GM23338 (cell line): ENCODE measurements at regions not wholly inside any gene's neighbourhood (a gene's known extent, or its start where the extent isn't known, plus 50 kb on each side); places are given as distances from the start of the nearest gene placed in this dataset.

ENCODE experiments used
- ATAC-seq: fragments of 200-7000 bp; cut with Tn5 transposase; 3 replicates; pipeline ENCODE4 v1.9.1; 2020
- DNase-seq: peaks from one replicate; pipeline ENCODE4 v3.0.0-alpha.2; 2015; ENCODE audit warnings: low spot score
- H2AFZ ChIP-seq: fragments of 200-600 bp; sonication (generic); 2 replicates; pipeline ENCODE4 v1.8.0; 2016; ENCODE audit warnings: antibody characterized with exemption, mild to moderate bottlenecking, moderate library complexity
- H3F3A ChIP-seq: fragments of 200-600 bp; sonication (generic); replicated peaks from 2 replicates; pipeline ENCODE4 v1.8.0; 2017; ENCODE audit warnings: antibody characterized with exemption, mixed run types, low read depth
- H3K27ac ChIP-seq: fragments of 200-600 bp; sonication (generic); 2 replicates; pipeline ENCODE4 v1.6.1; 2016; ENCODE audit warnings: low read depth
- H3K27me3 ChIP-seq: fragments of 200-600 bp; sonication (generic); 2 replicates; pipeline ENCODE4 v1.8.0; 2016; ENCODE audit warnings: mild to moderate bottlenecking, mixed run types, moderate library complexity; ENCODE audit not compliant: insufficient read depth
- H3K36me3 ChIP-seq: fragments of 200-600 bp; sonication (generic); 2 replicates; pipeline ENCODE4 v1.8.0; 2016; ENCODE audit warnings: mild to moderate bottlenecking; ENCODE audit not compliant: insufficient read depth
- H3K4me1 ChIP-seq: fragments of 200-600 bp; sonication (generic); 2 replicates; pipeline ENCODE4 v1.8.0; 2016; ENCODE audit warnings: mild to moderate bottlenecking, moderate library complexity; ENCODE audit not compliant: insufficient read depth
- H3K4me2 ChIP-seq: fragments of 200-600 bp; sonication (generic); 2 replicates; pipeline ENCODE4 v1.7.1; 2017; ENCODE audit warnings: mixed run types
- H3K4me3 ChIP-seq: fragments of 200-600 bp; sonication (generic); 2 replicates; pipeline ENCODE4 v1.6.1; 2016; ENCODE audit warnings: mixed run types
- H3K79me2 ChIP-seq: fragments of 200-600 bp; sonication (generic); replicated peaks from 2 replicates; pipeline ENCODE4 v1.8.0; 2017; ENCODE audit warnings: mild to moderate bottlenecking; ENCODE audit not compliant: insufficient read depth
- H3K9me2 ChIP-seq: fragments of 200-600 bp; sonication (generic); 2 replicates; pipeline ENCODE4 v1.8.0; 2017; ENCODE audit not compliant: insufficient read depth
- H4K20me1 ChIP-seq: fragments of 200-600 bp; sonication (generic); replicated peaks from 2 replicates; pipeline ENCODE4 v1.8.0; 2017; ENCODE audit warnings: mild to moderate bottlenecking; ENCODE audit not compliant: insufficient read depth
- H3K27ac Mint-ChIP-seq: 2 replicates; pipeline ENCODE4 v1.8.0; 2020; ENCODE audit warnings: inconsistent platforms, mild to moderate bottlenecking, moderate library complexity, mixed read lengths
- H3K27me3 Mint-ChIP-seq: 3 replicates; pipeline ENCODE4 v1.8.0; 2022; ENCODE audit warnings: low read depth, mild to moderate bottlenecking, moderate library complexity, mixed read lengths, inconsistent platforms; ENCODE audit not compliant: insufficient read depth, poor library complexity
- H3K36me3 Mint-ChIP-seq: 3 replicates; pipeline ENCODE4 v1.8.0; 2021; ENCODE audit warnings: low read depth, mild to moderate bottlenecking, inconsistent platforms, moderate library complexity, mixed read lengths
- H3K4me1 Mint-ChIP-seq: 3 replicates; pipeline ENCODE4 v1.8.0; 2020; ENCODE audit warnings: mild to moderate bottlenecking, inconsistent platforms, mixed read lengths
- H3K4me3 Mint-ChIP-seq: 3 replicates; pipeline ENCODE4 v1.8.0; 2021; ENCODE audit warnings: moderate library complexity, mild to moderate bottlenecking, inconsistent platforms, mixed read lengths
- H3K9me3 Mint-ChIP-seq: 3 replicates; pipeline ENCODE4 v1.8.0; 2020; ENCODE audit warnings: moderate library complexity, mild to moderate bottlenecking, inconsistent platforms, mixed read lengths
- CREB1 ChIP-seq: fragments of 250-450 bp; sonication (Bioruptor Pico); IDR thresholded peaks from 2 replicates; pipeline ENCODE4 v1.5.0; 2020; ENCODE audit warnings: low read depth, mild to moderate bottlenecking, moderate library complexity
- CTCF ChIP-seq, 2 experiments: fragments of 200-600 bp in 1 of 2; sonication (generic) in 1 of 2; conservative IDR thresholded peaks; 2 replicates each; pipeline versions ENCODE4 v1.5.1 to v1.6.1; 2016 to 2017; ENCODE audit warnings: antibody characterized with exemption in 2 of 2, low read depth in 2 of 2, mild to moderate bottlenecking in 2 of 2, moderate library complexity in 1 of 2
- ETS1 ChIP-seq: IDR thresholded peaks from 2 replicates; pipeline ENCODE4 v1.6.1; 2016; ENCODE audit warnings: antibody characterized with exemption
- EZH2 ChIP-seq: fragments of 200-600 bp; sonication (generic); IDR thresholded peaks from one replicate; pipeline ENCODE4 v1.8.0; 2017; ENCODE audit warnings: antibody characterized with exemption, mild to moderate bottlenecking, low read depth; ENCODE audit not compliant: unreplicated experiment
- EZH2phosphoT487 ChIP-seq: fragments of 200-600 bp; sonication (generic); IDR thresholded peaks from one replicate; pipeline ENCODE4 v1.8.1; 2018; ENCODE audit warnings: antibody characterized with exemption; ENCODE audit not compliant: unreplicated experiment
- NANOG ChIP-seq: IDR thresholded peaks from 2 replicates; pipeline ENCODE4 v1.6.1; 2016; ENCODE audit warnings: antibody characterized with exemption, borderline replicate concordance
- POLR2AphosphoS5 ChIP-seq: IDR thresholded peaks from 2 replicates; pipeline ENCODE4 v1.6.1; 2016; ENCODE audit warnings: antibody characterized with exemption, low read depth
- REST ChIP-seq: IDR thresholded peaks from one replicate; pipeline ENCODE4 v1.6.1; 2018; ENCODE audit warnings: antibody characterized with exemption; ENCODE audit not compliant: unreplicated experiment
- STAT1 ChIP-seq: IDR thresholded peaks from one replicate; pipeline ENCODE4 v1.6.1; 2016; ENCODE audit warnings: antibody characterized with exemption; ENCODE audit not compliant: unreplicated experiment
- ZNF114 ChIP-seq: fragments of 250-450 bp; sonication (Bioruptor Pico); IDR thresholded peaks from 2 replicates; pipeline ENCODE4 v1.5.0; 2020; ENCODE audit warnings: mild to moderate bottlenecking, moderate library complexity
- ZNF331 ChIP-seq: fragments of 250-450 bp; sonication (Bioruptor Pico); IDR thresholded peaks from 2 replicates; pipeline ENCODE4 v1.5.0; 2020; ENCODE audit warnings: low read depth, mild to moderate bottlenecking, moderate library complexity
- TF ChIP-seq, protein P1 (sequence below): fragments of 250-450 bp; sonication (Bioruptor Pico); IDR thresholded peaks from 2 replicates; pipeline ENCODE4 v1.5.0; 2020; ENCODE audit warnings: mild to moderate bottlenecking, moderate library complexity

- TF ChIP-seq, protein P1, sequence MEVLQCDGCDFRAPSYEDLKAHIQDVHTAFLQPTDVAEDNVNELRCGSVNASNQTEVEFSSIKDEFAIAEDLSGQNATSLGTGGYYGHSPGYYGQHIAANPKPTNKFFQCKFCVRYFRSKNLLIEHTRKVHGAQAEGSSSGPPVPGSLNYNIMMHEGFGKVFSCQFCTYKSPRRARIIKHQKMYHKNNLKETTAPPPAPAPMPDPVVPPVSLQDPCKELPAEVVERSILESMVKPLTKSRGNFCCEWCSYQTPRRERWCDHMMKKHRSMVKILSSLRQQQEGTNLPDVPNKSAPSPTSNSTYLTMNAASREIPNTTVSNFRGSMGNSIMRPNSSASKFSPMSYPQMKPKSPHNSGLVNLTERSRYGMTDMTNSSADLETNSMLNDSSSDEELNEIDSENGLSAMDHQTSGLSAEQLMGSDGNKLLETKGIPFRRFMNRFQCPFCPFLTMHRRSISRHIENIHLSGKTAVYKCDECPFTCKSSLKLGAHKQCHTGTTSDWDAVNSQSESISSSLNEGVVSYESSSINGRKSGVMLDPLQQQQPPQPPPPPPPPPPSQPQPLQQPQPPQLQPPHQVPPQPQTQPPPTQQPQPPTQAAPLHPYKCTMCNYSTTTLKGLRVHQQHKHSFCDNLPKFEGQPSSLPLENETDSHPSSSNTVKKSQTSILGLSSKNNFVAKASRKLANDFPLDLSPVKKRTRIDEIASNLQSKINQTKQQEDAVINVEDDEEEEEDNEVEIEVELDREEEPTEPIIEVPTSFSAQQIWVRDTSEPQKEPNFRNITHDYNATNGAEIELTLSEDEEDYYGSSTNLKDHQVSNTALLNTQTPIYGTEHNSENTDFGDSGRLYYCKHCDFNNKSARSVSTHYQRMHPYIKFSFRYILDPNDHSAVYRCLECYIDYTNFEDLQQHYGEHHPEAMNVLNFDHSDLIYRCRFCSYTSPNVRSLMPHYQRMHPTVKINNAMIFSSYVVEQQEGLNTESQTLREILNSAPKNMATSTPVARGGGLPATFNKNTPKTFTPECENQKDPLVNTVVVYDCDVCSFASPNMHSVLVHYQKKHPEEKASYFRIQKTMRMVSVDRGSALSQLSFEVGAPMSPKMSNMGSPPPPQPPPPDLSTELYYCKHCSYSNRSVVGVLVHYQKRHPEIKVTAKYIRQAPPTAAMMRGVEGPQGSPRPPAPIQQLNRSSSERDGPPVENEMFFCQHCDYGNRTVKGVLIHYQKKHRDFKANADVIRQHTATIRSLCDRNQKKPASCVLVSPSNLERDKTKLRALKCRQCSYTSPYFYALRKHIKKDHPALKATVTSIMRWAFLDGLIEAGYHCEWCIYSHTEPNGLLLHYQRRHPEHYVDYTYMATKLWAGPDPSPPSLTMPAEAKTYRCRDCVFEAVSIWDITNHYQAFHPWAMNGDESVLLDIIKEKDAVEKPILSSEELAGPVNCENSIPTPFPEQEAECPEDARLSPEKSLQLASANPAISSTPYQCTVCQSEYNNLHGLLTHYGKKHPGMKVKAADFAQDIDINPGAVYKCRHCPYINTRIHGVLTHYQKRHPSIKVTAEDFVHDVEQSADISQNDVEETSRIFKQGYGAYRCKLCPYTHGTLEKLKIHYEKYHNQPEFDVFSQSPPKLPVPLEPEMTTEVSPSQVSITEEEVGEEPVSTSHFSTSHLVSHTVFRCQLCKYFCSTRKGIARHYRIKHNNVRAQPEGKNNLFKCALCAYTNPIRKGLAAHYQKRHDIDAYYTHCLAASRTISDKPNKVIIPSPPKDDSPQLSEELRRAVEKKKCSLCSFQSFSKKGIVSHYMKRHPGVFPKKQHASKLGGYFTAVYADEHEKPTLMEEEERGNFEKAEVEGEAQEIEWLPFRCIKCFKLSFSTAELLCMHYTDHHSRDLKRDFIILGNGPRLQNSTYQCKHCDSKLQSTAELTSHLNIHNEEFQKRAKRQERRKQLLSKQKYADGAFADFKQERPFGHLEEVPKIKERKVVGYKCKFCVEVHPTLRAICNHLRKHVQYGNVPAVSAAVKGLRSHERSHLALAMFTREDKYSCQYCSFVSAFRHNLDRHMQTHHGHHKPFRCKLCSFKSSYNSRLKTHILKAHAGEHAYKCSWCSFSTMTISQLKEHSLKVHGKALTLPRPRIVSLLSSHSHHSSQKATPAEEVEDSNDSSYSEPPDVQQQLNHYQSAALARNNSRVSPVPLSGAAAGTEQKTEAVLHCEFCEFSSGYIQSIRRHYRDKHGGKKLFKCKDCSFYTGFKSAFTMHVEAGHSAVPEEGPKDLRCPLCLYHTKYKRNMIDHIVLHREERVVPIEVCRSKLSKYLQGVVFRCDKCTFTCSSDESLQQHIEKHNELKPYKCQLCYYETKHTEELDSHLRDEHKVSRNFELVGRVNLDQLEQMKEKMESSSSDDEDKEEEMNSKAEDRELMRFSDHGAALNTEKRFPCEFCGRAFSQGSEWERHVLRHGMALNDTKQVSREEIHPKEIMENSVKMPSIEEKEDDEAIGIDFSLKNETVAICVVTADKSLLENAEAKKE (CRISPR knock-in tag): no peak
- TF ChIP-seq ETS1 (no peak), EZH2 (no peak), EZH2phosphoT487 (no peak), CREB1 (CRISPR knock-in tag) (no peak)
These were observed 197.3 kb upstream of the PGRMC2 start (continued) for GRCh38 chr4:128484896-128485295.

DNA sequence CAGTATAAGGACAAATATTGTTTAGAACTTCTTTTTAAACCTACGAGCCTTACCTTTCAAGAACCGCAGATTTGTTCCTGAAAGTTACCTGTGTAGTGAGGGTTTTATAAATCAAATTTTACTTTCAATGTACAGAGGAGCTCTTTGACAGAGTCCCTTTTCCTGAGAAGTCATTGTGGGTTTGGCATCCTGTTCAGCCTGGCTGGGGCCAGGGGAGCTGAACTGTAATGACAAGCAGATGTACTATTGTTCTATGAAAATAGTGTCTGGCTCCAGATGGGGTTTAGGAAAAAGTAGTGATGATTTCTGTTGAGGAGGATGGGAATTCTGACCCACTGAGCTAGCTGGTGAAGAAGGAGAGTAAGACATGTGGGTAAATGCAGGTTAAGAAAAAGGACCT lies 196.2 kb upstream of the PGRMC2 start:
- DNase-seq: no peak
- H3K36me3 Mint-ChIP-seq: no peaks in the 10 kb centered on the region
- H3K9me3 Mint-ChIP-seq: peaks cover 4% of the 10 kb centered on the region; the same call in 2 of the 3 replicates
- no peak overlapping the region for H3K27ac Mint-ChIP-seq
- Histone ChIP-seq H3K4me3 (no peak overlapping the region), H3K27ac (no peak overlapping the region), H3K4me2 (no peak overlapping the region), H4K20me1 (no peaks in the 10 kb centered on the region), H3K36me3 (no peaks in the 10 kb centered on the region), H3K79me2 (no peaks in the 10 kb centered on the region), H2AFZ (no peak overlapping the region), H3K27me3 (no peaks in the 10 kb centered on the region), H3K4me1 (no peaks in the 10 kb centered on the region), H3F3A (no peaks in the 10 kb centered on the region), H3K9me2 (peaks cover 9% of the 10 kb centered on the region)
- H3K27me3 Mint-ChIP-seq: no peaks in the 10 kb centered on the region
- H3K4me3 Mint-ChIP-seq: no peak overlapping the region
- no peak for ATAC-seq
- no peaks in the 10 kb centered on the region for H3K4me1 Mint-ChIP-seq
- TF ChIP-seq POLR2AphosphoS5: no peak
- TF ChIP-seq NANOG: no peak
- no peak for TF ChIP-seq STAT1
- no peak for TF ChIP-seq EZH2
- no peak for TF ChIP-seq REST
- no peak for TF ChIP-seq ZNF331
- no peak for TF ChIP-seq ZNF114 (CRISPR knock-in tag)
- no peak for TF ChIP-seq CTCF (conservative IDR thresholded peaks at IDR 0.05; ENCODE audit: low read depth in 2 of 2)
- no peak for TF ChIP-seq ETS1
- TF ChIP-seq CREB1 (CRISPR knock-in tag): no peak
